ENCODE measurements at regions not wholly inside any gene's neighbourhood (a gene's known extent, or its start where the extent isn't known, plus 50 kb on each side); places are given as distances from the start of the nearest gene placed in this dataset.
"Not testable (repeated sequence)": the region's sequence is repeated elsewhere in the genome, so short reads cannot be mapped to it uniquely, and the experiment has no call there.

GRCh38 chr20:55153001-55153645, 677.7 kb downstream of the DOK5 start:
- no peak for DNase-seq
- Histone ChIP-seq H3K36me3 (replicated peaks; ENCODE audit: control insufficient read depth, insufficient read depth, low read length) (no peaks in the 10 kb centered on the region), H3K27me3 (ENCODE audit: control insufficient read depth, insufficient read depth, low read length) (no peaks in the 10 kb centered on the region), H3K4me3 (ENCODE audit: insufficient read depth, low read depth, low read length) (no peak overlapping the region)

GRCh38 chr20:55151171-55151570, 675.8 kb downstream of the DOK5 start:
- Histone ChIP-seq H3K4me3 (ENCODE audit: insufficient read depth, low read depth, low read length) (no peak overlapping the region), H3K27me3 (ENCODE audit: control insufficient read depth, insufficient read depth, low read length) (no peaks in the 10 kb centered on the region), H3K36me3 (replicated peaks; ENCODE audit: control insufficient read depth, insufficient read depth, low read length) (no peaks in the 10 kb centered on the region)
- no peak for DNase-seq

- Histone ChIP-seq H3K27me3 (ENCODE audit: control insufficient read depth, insufficient read depth, low read length) (no peaks in the 10 kb centered on the region), H3K4me3 (ENCODE audit: insufficient read depth, low read depth, low read length) (no peak overlapping the region), H3K36me3 (replicated peaks; ENCODE audit: control insufficient read depth, insufficient read depth, low read length) (no peaks in the 10 kb centered on the region)
- no peak for DNase-seq
These were observed 668.2 kb downstream of the DOK5 start for GRCh38 chr20:55143601-55144000.

GRCh38 chr20:55142932-55143331, 667.5 kb downstream of the DOK5 start:
- no peaks in the 10 kb centered on the region for H3K27me3 ChIP-seq (ENCODE audit: control insufficient read depth, insufficient read depth, low read length)
- no peak for DNase-seq
- H3K4me3 ChIP-seq (ENCODE audit: insufficient read depth, low read depth, low read length): no peak overlapping the region
- H3K36me3 ChIP-seq (replicated peaks; ENCODE audit: control insufficient read depth, insufficient read depth, low read length): no peaks in the 10 kb centered on the region

- no peak for DNase-seq
- Histone ChIP-seq H3K36me3 (replicated peaks; ENCODE audit: control insufficient read depth, insufficient read depth, low read length) (no peaks in the 10 kb centered on the region), H3K4me3 (ENCODE audit: insufficient read depth, low read depth, low read length) (no peak overlapping the region), H3K27me3 (ENCODE audit: control insufficient read depth, insufficient read depth, low read length) (no peaks in the 10 kb centered on the region)
These were observed 665.2 kb downstream of the DOK5 start for GRCh38 chr20:55140631-55141030.

- Histone ChIP-seq H3K36me3 (replicated peaks; ENCODE audit: control insufficient read depth, insufficient read depth, low read length) (no peaks in the 10 kb centered on the region), H3K27me3 (ENCODE audit: control insufficient read depth, insufficient read depth, low read length) (no peaks in the 10 kb centered on the region), H3K4me3 (ENCODE audit: insufficient read depth, low read depth, low read length) (no peak overlapping the region)
- no peak for DNase-seq
These were observed 663.9 kb downstream of the DOK5 start for GRCh38 chr20:55139173-55139765.

- H3K4me3 ChIP-seq (ENCODE audit: insufficient read depth, low read depth, low read length): no peak overlapping the region
- no peak for DNase-seq
- no peaks in the 10 kb centered on the region for H3K27me3 ChIP-seq (ENCODE audit: control insufficient read depth, insufficient read depth, low read length)
- no peaks in the 10 kb centered on the region for H3K36me3 ChIP-seq (replicated peaks; ENCODE audit: control insufficient read depth, insufficient read depth, low read length)
These were observed 660.5 kb downstream of the DOK5 start for GRCh38 chr20:55135923-55136322.

GRCh38 chr20:55132523-55132922, 657.1 kb downstream of the DOK5 start:
- no peak for DNase-seq
- H3K4me3 ChIP-seq (ENCODE audit: insufficient read depth, low read depth, low read length): no peak overlapping the region
- no peaks in the 10 kb centered on the region for H3K27me3 ChIP-seq (ENCODE audit: control insufficient read depth, insufficient read depth, low read length)
- no peaks in the 10 kb centered on the region for H3K36me3 ChIP-seq (replicated peaks; ENCODE audit: control insufficient read depth, insufficient read depth, low read length)

GRCh38 chr20:55117577-55117976, 642.2 kb downstream of the DOK5 start:
- H3K27me3 ChIP-seq (ENCODE audit: control insufficient read depth, insufficient read depth, low read length); H3K4me3 ChIP-seq (ENCODE audit: insufficient read depth, low read depth, low read length); H3K36me3 ChIP-seq (replicated peaks; ENCODE audit: control insufficient read depth, insufficient read depth, low read length); DNase-seq: not testable (repeated sequence)

GRCh38 chr20:55116598-55116997, 641.2 kb downstream of the DOK5 start:
- DNase-seq: no peak
- H3K27me3 ChIP-seq (ENCODE audit: control insufficient read depth, insufficient read depth, low read length): no peaks in the 10 kb centered on the region
- no peak overlapping the region for H3K4me3 ChIP-seq (ENCODE audit: insufficient read depth, low read depth, low read length)
- H3K36me3 ChIP-seq (replicated peaks; ENCODE audit: control insufficient read depth, insufficient read depth, low read length): no peaks in the 10 kb centered on the region

- no peak for DNase-seq
- Histone ChIP-seq H3K4me3 (ENCODE audit: insufficient read depth, low read depth, low read length) (no peak overlapping the region), H3K36me3 (replicated peaks; ENCODE audit: control insufficient read depth, insufficient read depth, low read length) (no peaks in the 10 kb centered on the region), H3K27me3 (ENCODE audit: control insufficient read depth, insufficient read depth, low read length) (no peaks in the 10 kb centered on the region)
These were observed 627.8 kb downstream of the DOK5 start for GRCh38 chr20:55103188-55103587.

- DNase-seq: no peak
- H3K4me3 ChIP-seq (ENCODE audit: insufficient read depth, low read depth, low read length): no peak overlapping the region
- no peaks in the 10 kb centered on the region for H3K36me3 ChIP-seq (replicated peaks; ENCODE audit: control insufficient read depth, insufficient read depth, low read length)
- no peaks in the 10 kb centered on the region for H3K27me3 ChIP-seq (ENCODE audit: control insufficient read depth, insufficient read depth, low read length)
These were observed 623.9 kb downstream of the DOK5 start for GRCh38 chr20:55099251-55099650.

- Histone ChIP-seq H3K36me3 (replicated peaks; ENCODE audit: control insufficient read depth, insufficient read depth, low read length) (no peaks in the 10 kb centered on the region), H3K4me3 (ENCODE audit: insufficient read depth, low read depth, low read length) (no peak overlapping the region), H3K27me3 (ENCODE audit: control insufficient read depth, insufficient read depth, low read length) (no peaks in the 10 kb centered on the region)
- no peak for DNase-seq
These were observed 622.2 kb downstream of the DOK5 start for GRCh38 chr20:55097621-55098020.

GRCh38 chr20:55095745-55096400, 620.5 kb downstream of the DOK5 start:
- DNase-seq: no peak
- H3K36me3 ChIP-seq (replicated peaks; ENCODE audit: control insufficient read depth, insufficient read depth, low read length): no peaks in the 10 kb centered on the region
- H3K4me3 ChIP-seq (ENCODE audit: insufficient read depth, low read depth, low read length): no peak overlapping the region
- no peaks in the 10 kb centered on the region for H3K27me3 ChIP-seq (ENCODE audit: control insufficient read depth, insufficient read depth, low read length)

- H3K27me3 ChIP-seq (ENCODE audit: control insufficient read depth, insufficient read depth, low read length): no peaks in the 10 kb centered on the region
- no peak for DNase-seq
- no peaks in the 10 kb centered on the region for H3K36me3 ChIP-seq (replicated peaks; ENCODE audit: control insufficient read depth, insufficient read depth, low read length)
- no peak overlapping the region for H3K4me3 ChIP-seq (ENCODE audit: insufficient read depth, low read depth, low read length)
These were observed 619.0 kb downstream of the DOK5 start for GRCh38 chr20:55094353-55094861.
